Suprapubic skin (tissue), 4 donors: ENCODE measurements at regions not wholly inside any gene's neighbourhood (a gene's known extent, or its start where the extent isn't known, plus 50 kb on each side); places are given as distances from the start of the nearest gene placed in this dataset.

ENCODE experiments used
- DNase-seq, 2 donors: peaks; one replicate each; pipeline ENCODE4 v3.0.0-alpha.2; 2019; ENCODE audit warnings: low spot score in 2 of 2
- H3K27ac ChIP-seq: fragments of 200-600 bp; sonication (generic); one replicate; pipeline ENCODE4 v1.5.1; 2019
- H3K27me3 ChIP-seq: fragments of 200-600 bp; sonication (generic); one replicate; pipeline ENCODE4 v1.5.1; 2019
- H3K36me3 ChIP-seq: fragments of 200-600 bp; sonication (generic); one replicate; pipeline ENCODE4 v1.5.1; 2019
- H3K4me1 ChIP-seq: fragments of 200-600 bp; sonication (generic); one replicate; pipeline ENCODE4 v1.5.1; 2019
- H3K4me3 ChIP-seq: fragments of 200-600 bp; sonication (generic); one replicate; pipeline ENCODE4 v1.5.1; 2019; ENCODE audit warnings: mild to moderate bottlenecking
- H3K9me3 ChIP-seq: fragments of 200-600 bp; sonication (generic); one replicate; pipeline ENCODE4 v1.5.1; 2019
- CTCF ChIP-seq, 2 donors: fragments of 200-600 bp in 1 of 2; fragments of 450-650 bp in 1 of 2; sonication (generic) in 1 of 2; IDR thresholded peaks; one replicate each; pipeline ENCODE4 v1.5.1; 2016 to 2019; ENCODE audit warnings: antibody characterized with exemption in 2 of 2, mild to moderate bottlenecking in 1 of 2, moderate library complexity in 1 of 2
- EP300 ChIP-seq: sonication (generic); formaldehyde crosslinking; IDR thresholded peaks from one replicate; pipeline ENCODE4 v1.6.1; 2017; ENCODE audit warnings: antibody characterized with exemption
- POLR2A ChIP-seq, 2 donors: fragments of 450-650 bp; IDR thresholded peaks; one replicate each; pipeline ENCODE4 v1.6.1; 2017; ENCODE audit warnings: antibody characterized with exemption in 2 of 2, mild to moderate bottlenecking in 2 of 2, moderate library complexity in 2 of 2
- POLR2AphosphoS5 ChIP-seq, 3 donors: sonication (generic); formaldehyde crosslinking; IDR thresholded peaks; one replicate each; pipeline ENCODE4 v1.6.1; 2017; ENCODE audit warnings: antibody characterized with exemption in 3 of 3
- WGBS: methylation state at CpG from one replicate; pipeline ENCODE4 v1.1.5; 2018; 5-methylcytosine and 5-hydroxymethylcytosine counted together

DNA sequence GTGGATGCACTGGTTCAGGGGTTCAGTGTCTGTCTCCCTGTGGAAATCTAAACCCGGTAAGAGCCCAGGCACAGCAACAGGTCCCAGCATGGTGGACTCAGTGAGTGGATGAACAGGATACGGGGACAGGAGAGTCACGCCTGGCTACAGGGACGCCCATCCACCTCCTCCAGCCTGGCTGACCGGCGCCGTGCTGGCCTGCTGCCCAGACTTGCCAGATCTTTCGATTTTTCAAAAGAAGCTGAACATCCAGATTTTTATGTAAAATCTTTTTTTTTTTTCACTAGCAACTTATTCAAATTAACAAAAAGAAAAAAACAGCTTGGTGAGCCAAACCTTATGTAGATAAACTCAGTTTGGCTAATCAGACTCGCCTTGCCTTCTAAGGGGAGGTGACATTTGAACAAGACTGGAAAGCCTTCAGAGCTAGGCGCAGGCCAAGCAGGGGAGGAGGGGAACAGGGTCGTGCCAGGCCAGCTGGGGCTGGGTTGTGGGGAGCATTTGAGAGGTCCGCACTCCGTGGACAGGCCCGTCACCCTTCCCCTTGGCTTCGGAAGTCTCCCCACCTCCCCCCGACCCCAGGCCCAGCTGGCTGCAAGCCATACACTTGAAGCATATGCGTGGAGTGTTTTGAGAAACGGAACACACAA lies 87.8 kb upstream of the NCOR2 start:
- Histone ChIP-seq H3K4me1 (peaks cover 15% of the 10 kb centered on the region), H3K27me3 (no peaks in the 10 kb centered on the region), H3K36me3 (no peaks in the 10 kb centered on the region), H3K27ac (peak overlapping the region; percentile 67), H3K4me3 (peak overlapping the region; percentile 22), H3K9me3 (no peaks in the 10 kb centered on the region)
- WGBS, result 15% methylated on average over 18 of the region's 18 CpGs
- TF ChIP-seq POLR2AphosphoS5 (IDR thresholded peaks at IDR 0.05), result no peak
- TF ChIP-seq EP300, result no peak
- no peak for TF ChIP-seq POLR2A (IDR thresholded peaks at IDR 0.05)
- TF ChIP-seq CTCF (IDR thresholded peaks at IDR 0.05), result no peak
- DNase-seq, result no peak

- Histone ChIP-seq H3K27ac (no peak overlapping the region), H3K36me3 (no peaks in the 10 kb centered on the region), H3K9me3 (no peaks in the 10 kb centered on the region), H3K4me3 (no peak overlapping the region), H3K4me1 (peaks cover 15% of the 10 kb centered on the region), H3K27me3 (no peaks in the 10 kb centered on the region)
- DNase-seq, result no peak
- 46% methylated on average over 13 of the region's 13 CpGs for WGBS
- no peak for TF ChIP-seq EP300
- no peak for TF ChIP-seq CTCF (IDR thresholded peaks at IDR 0.05)
- no peak for TF ChIP-seq POLR2AphosphoS5 (IDR thresholded peaks at IDR 0.05)
- TF ChIP-seq POLR2A (IDR thresholded peaks at IDR 0.05), result no peak
Measured at GRCh38 chr12:124654666-124655047, 87.2 kb upstream of the NCOR2 start.

DNA sequence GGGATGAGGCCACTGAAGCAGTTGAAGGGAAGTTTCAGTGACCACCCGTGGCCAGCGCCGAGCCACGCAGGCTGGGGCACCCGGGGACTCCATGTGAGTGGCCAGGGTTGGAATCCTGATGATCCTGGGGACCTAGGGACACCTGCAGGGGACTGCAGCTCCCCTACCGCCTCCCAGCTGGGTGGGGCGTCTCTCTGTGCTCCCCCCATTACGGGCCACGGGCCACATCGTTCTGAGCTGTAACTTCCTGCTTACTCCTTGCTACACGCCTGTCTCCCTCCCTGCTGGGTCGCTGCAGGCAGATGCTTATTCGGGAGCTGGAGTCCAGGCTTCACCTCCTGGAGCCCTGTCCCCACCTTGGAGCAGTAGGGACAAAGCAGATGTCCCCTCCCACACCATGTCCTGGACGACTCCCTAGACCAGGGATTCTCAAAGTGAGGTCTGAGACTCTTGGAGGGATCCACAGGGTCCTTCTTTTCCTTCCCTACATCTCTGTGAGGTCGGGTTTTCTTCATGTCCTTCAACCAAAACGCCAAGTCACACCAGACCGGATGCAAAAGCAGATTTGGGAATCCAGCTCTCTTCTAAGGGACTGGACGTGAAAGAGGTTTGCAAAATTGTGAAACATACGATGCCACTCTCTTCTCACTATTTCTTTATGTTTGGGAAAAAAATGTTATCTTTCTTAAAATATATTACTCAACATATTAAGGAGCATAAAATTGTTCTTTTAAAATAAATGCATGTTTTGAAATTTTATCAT lies 85.9 kb upstream of the NCOR2 start:
- no peak for TF ChIP-seq POLR2AphosphoS5 (IDR thresholded peaks at IDR 0.05)
- TF ChIP-seq POLR2A (IDR thresholded peaks at IDR 0.05), result no peak
- no peak for TF ChIP-seq CTCF (IDR thresholded peaks at IDR 0.05)
- TF ChIP-seq EP300, result no peak
- no peak for DNase-seq
- Histone ChIP-seq H3K9me3 (peaks cover 4% of the 10 kb centered on the region), H3K27me3 (no peaks in the 10 kb centered on the region), H3K4me1 (peaks cover 15% of the 10 kb centered on the region), H3K36me3 (no peaks in the 10 kb centered on the region), H3K27ac (no peak overlapping the region), H3K4me3 (no peak overlapping the region)
- WGBS, result 70% methylated on average over 12 of the region's 19 CpGs

DNA sequence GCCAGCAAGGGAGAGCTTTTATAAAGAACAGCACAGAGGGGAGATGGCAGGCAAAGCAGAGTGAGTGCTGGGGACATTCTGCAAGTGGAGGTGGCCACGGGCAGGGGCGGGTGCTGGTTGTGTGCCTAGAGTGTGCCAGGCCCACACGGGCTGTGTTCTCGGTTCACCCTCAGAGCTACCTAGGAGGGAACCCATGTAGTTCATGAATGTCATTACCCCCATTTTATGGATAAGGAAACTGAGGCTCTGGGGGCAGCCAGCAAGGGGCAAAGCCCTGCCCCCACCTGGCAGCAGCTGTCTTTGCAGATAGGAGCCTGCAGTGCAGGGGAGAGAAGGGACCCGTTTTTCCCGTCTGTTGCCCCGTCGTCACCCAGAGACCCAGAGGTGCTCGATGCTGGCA lies 85.2 kb upstream of the NCOR2 start:
- no peaks in the 10 kb centered on the region for H3K36me3 ChIP-seq
- no peak overlapping the region for H3K27ac ChIP-seq
- peaks cover 15% of the 10 kb centered on the region for H3K4me1 ChIP-seq
- no peak overlapping the region for H3K4me3 ChIP-seq
- H3K27me3 ChIP-seq, result no peaks in the 10 kb centered on the region
- TF ChIP-seq EP300 (no peak), CTCF (IDR thresholded peaks at IDR 0.05) (no peak), POLR2A (IDR thresholded peaks at IDR 0.05) (no peak), POLR2AphosphoS5 (IDR thresholded peaks at IDR 0.05) (no peak)
- H3K9me3 ChIP-seq, result peaks cover 4% of the 10 kb centered on the region
- WGBS, result 79% methylated on average over 6 of the region's 9 CpGs
- no peak for DNase-seq

DNA sequence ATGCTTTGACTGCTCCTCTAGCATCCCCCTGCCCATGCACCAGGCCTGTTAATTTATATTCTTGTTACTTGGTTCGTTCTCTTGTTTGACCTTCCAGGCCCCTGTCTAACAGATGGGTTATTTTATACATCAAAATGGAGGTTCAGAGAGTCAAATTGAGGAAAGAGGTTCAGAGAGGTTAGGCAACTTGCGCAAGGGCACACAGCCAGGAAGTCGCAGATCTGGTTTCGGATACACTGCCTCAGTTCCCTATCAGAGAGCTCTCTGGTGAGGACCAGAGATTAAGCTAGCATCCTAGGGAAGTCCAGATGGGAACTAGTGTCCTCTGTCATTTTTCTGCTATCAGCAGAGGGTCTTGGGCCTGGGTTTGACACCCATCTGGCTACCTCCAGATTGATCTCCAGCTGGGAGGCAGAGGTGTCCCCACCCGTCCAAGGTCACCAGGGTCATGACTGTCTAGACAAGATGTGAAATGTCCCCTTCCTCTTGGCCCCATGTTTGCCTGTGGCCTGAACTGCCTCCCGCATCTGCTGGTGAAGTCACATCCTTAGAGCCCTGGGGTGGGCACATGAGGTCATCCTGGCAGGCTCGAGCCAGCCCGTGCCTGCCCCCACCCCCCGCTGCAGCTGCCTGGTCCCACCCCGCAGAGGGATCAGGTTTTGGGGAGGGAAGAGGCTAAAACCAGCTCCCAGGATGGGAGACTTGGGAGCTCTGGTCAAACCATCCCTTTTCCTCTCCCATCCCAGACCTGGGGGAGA lies 84.3 kb upstream of the NCOR2 start:
- no peaks in the 10 kb centered on the region for H3K27me3 ChIP-seq
- peaks cover 15% of the 10 kb centered on the region for H3K4me1 ChIP-seq
- TF ChIP-seq CTCF (IDR thresholded peaks at IDR 0.05), result no peak
- H3K4me3 ChIP-seq, result no peak overlapping the region
- WGBS, result 59% methylated on average over 9 of the region's 10 CpGs
- H3K27ac ChIP-seq, result no peak overlapping the region
- no peaks in the 10 kb centered on the region for H3K36me3 ChIP-seq
- DNase-seq, result no peak
- H3K9me3 ChIP-seq, result peaks cover 4% of the 10 kb centered on the region
